A549 (cell line): ENCODE measurements at regions not wholly inside any gene's neighbourhood (a gene's known extent, or its start where the extent isn't known, plus 50 kb on each side); places are given as distances from the start of the nearest gene placed in this dataset.

Experiments used
- ATAC-seq, 2 experiments: fragments of 200-7000 bp in 1 of 2; fragments of >200 bp in 1 of 2; cut with Nextera tagmentation in 1 of 2; cut with Tn5 transposase in 1 of 2; 3 replicates each; pipeline versions ENCODE4 v1.8.0 to v1.9.1; 2018 to 2020; ENCODE audit warnings: mild to moderate bottlenecking in 1 of 2, moderate library complexity in 1 of 2
- CTCF ChIA-PET: fragments of 300-600 bp; sonication (Branson Sonifier 250); formaldehyde crosslinking; extraction: SDS; loops from one replicate; lab custom pipeline; 2021; ENCODE audit warnings: antibody characterized with exemption, inconsistent platforms; lab: Yijun Ruan, JAX
- POLR2A ChIA-PET: fragments of 350-600 bp; formaldehyde crosslinking; extraction: SDS; loops from one replicate; lab custom pipeline; 2021; ENCODE audit warnings: antibody characterized with exemption, inconsistent platforms; lab: Yijun Ruan, JAX
- DNase-seq, 2 experiments: peaks; one replicate each; pipeline versions ENCODE4 v3.0.0 to v3.0.0-alpha.2; 2011 to 2016; ENCODE audit warnings: low read depth in 1 of 2, low spot score in 1 of 2
- FAIRE-seq: peaks from 2 replicates; lab custom pipeline; 2011; peaks lifted over from hg19 to GRCh38; lab: Jason Lieb, UNC
- H3K27ac ChIP-seq, 2 experiments: fragments of >200 bp; sonication (Bioruptor Twin); formaldehyde crosslinking; 3 replicates each; pipeline ENCODE4 v1.5.1; 2016 to 2017
- H3K4me1 ChIP-seq: fragments of >200 bp; sonication (Bioruptor Twin); formaldehyde crosslinking; 3 replicates; pipeline ENCODE4 v1.6.1; 2016
- H3K4me2 ChIP-seq: fragments of >200 bp; sonication (Bioruptor Twin); formaldehyde crosslinking; 3 replicates; pipeline ENCODE4 v1.6.1; 2016
- H3K4me3 ChIP-seq: fragments of >200 bp; sonication (Bioruptor Twin); formaldehyde crosslinking; 3 replicates; pipeline ENCODE4 v1.5.1; 2016
- H3K9me3 ChIP-seq: fragments of >200 bp; sonication (Bioruptor Twin); formaldehyde crosslinking; 3 replicates; pipeline ENCODE4 v1.6.1; 2016
- ATOH8 ChIP-seq: fragments of 250-450 bp; sonication (Bioruptor Pico); IDR thresholded peaks from 2 replicates; pipeline ENCODE4 v1.5.0; 2020; ENCODE audit warnings: low read depth, mild to moderate bottlenecking, moderate library complexity
- BHLHE40 ChIP-seq: IDR thresholded peaks from 2 replicates; pipeline ENCODE4 v1.6.1; 2012; ENCODE audit warnings: low read depth, low read length, inconsistent platforms
- CBX2 ChIP-seq: fragments of 200-600 bp; sonication (generic); IDR thresholded peaks from 2 replicates; pipeline ENCODE4 v1.6.1; 2016; ENCODE audit warnings: low read depth, mild to moderate bottlenecking, borderline replicate concordance
- CBX8 ChIP-seq: fragments of 200-600 bp; sonication (generic); IDR thresholded peaks from 2 replicates; pipeline ENCODE4 v1.6.1; 2016
- CHD2 ChIP-seq: fragments of 150-350 bp; IDR thresholded peaks from 2 replicates; pipeline ENCODE4 v1.6.1; 2014; ENCODE audit warnings: low read length; ENCODE audit not compliant: partially characterized antibody
- E2F6 ChIP-seq: IDR thresholded peaks from 2 replicates; pipeline ENCODE4 v1.6.1; 2012; ENCODE audit warnings: low read depth, borderline replicate concordance
- EHF ChIP-seq: fragments of 250-450 bp; sonication (Bioruptor Pico); IDR thresholded peaks from 2 replicates; pipeline ENCODE4 v1.5.0; 2020; ENCODE audit warnings: mild to moderate bottlenecking
- FOSB ChIP-seq: fragments of 250-450 bp; sonication (Bioruptor Pico); IDR thresholded peaks from 2 replicates; pipeline ENCODE4 v1.5.0; 2020; ENCODE audit warnings: mild to moderate bottlenecking, moderate library complexity
- FOSL2 ChIP-seq, 2 experiments: fragments of 450-650 bp in 1 of 2; fragments of >200 bp in 1 of 2; sonication (Bioruptor Twin) in 1 of 2; formaldehyde crosslinking; IDR thresholded peaks; 2 replicates each; pipeline versions ENCODE4 v1.5.0 to v1.6.1; 2016 to 2020; ENCODE audit warnings: mild to moderate bottlenecking in 1 of 2, moderate library complexity in 1 of 2
- FOXS1 ChIP-seq: fragments of 250-450 bp; sonication (Bioruptor Pico); IDR thresholded peaks from 2 replicates; pipeline ENCODE4 v1.5.0; 2020; ENCODE audit warnings: mild to moderate bottlenecking, moderate library complexity
- HES2 ChIP-seq: fragments of >200 bp; sonication (Bioruptor Twin); formaldehyde crosslinking; IDR thresholded peaks from 2 replicates; pipeline ENCODE4 v1.6.1; 2016
- HOXB5 ChIP-seq: fragments of 250-450 bp; sonication (Bioruptor Pico); IDR thresholded peaks from 2 replicates; pipeline ENCODE4 v1.5.0; 2020; ENCODE audit warnings: mild to moderate bottlenecking, moderate library complexity
- KDM5A ChIP-seq: fragments of 200-600 bp; sonication (generic); IDR thresholded peaks from 2 replicates; pipeline ENCODE4 v1.6.1; 2016; ENCODE audit warnings: antibody characterized with exemption, mild to moderate bottlenecking
- MAX ChIP-seq: IDR thresholded peaks from 2 replicates; pipeline ENCODE4 v1.6.1; 2012
- MAZ ChIP-seq: fragments of 150-350 bp; IDR thresholded peaks from 2 replicates; pipeline ENCODE4 v1.6.1; 2014; ENCODE audit warnings: antibody characterized with exemption, low read depth, low read length, borderline replicate concordance
- NFE2L2 ChIP-seq: fragments of 150-350 bp; conservative IDR thresholded peaks from 2 replicates; pipeline ENCODE4 v1.6.1; 2014; ENCODE audit warnings: low read length
- NR3C1 ChIP-seq: fragments of >200 bp; sonication (Bioruptor Twin); formaldehyde crosslinking; IDR thresholded peaks from 3 replicates; pipeline ENCODE4 v1.6.1; 2017
- PBX3 ChIP-seq: IDR thresholded peaks from 2 replicates; pipeline ENCODE4 v1.6.1; 2012
- RAD21 ChIP-seq, 2 experiments: fragments of >200 bp in 1 of 2; sonication (Bioruptor Twin) in 1 of 2; formaldehyde crosslinking in 1 of 2; IDR thresholded peaks in 1 of 2; conservative IDR thresholded peaks in 1 of 2; 2 replicates in 1 of 2; 3 replicates in 1 of 2; pipeline ENCODE4 v1.6.1; 2012 to 2018; ENCODE audit warnings: inconsistent platforms in 1 of 2
- RARB ChIP-seq: fragments of 250-450 bp; sonication (Bioruptor Pico); IDR thresholded peaks from 2 replicates; pipeline ENCODE4 v1.8.0; 2021; ENCODE audit warnings: mild to moderate bottlenecking, moderate library complexity
- RCOR1 ChIP-seq: fragments of 150-350 bp; IDR thresholded peaks from 2 replicates; pipeline ENCODE4 v1.6.1; 2014; ENCODE audit warnings: antibody characterized with exemption, low read length, low read depth
- REST ChIP-seq: fragments of 200-600 bp; sonication (generic); IDR thresholded peaks from 2 replicates; pipeline ENCODE4 v1.6.1; 2016; ENCODE audit warnings: antibody characterized with exemption, mild to moderate bottlenecking, moderate library complexity
- SMC3 ChIP-seq: fragments of >200 bp; sonication (Bioruptor Twin); formaldehyde crosslinking; IDR thresholded peaks from 3 replicates; pipeline ENCODE4 v1.6.1; 2018; ENCODE audit warnings: inconsistent platforms
- SREBF2 ChIP-seq: fragments of 450-650 bp; IDR thresholded peaks from 2 replicates; pipeline ENCODE4 v1.6.1; 2014; ENCODE audit warnings: mild to moderate bottlenecking, moderate library complexity
- TFCP2L1 ChIP-seq: fragments of 250-450 bp; sonication (Bioruptor Pico); IDR thresholded peaks from 2 replicates; pipeline ENCODE4 v1.5.0; 2021; ENCODE audit warnings: mild to moderate bottlenecking
- ZFP36 ChIP-seq: fragments of 450-650 bp; IDR thresholded peaks from 2 replicates; pipeline ENCODE4 v1.6.1; 2014; ENCODE audit warnings: borderline replicate concordance; ENCODE audit not compliant: partially characterized antibody
- ZSCAN20 ChIP-seq: fragments of 250-450 bp; sonication (Bioruptor Pico); IDR thresholded peaks from 2 replicates; pipeline ENCODE4 v1.8.0; 2022; ENCODE audit warnings: mild to moderate bottlenecking, moderate library complexity
- WGBS: methylation state at CpG from one replicate; pipeline ENCODE4 v1.1.6; 2017; ENCODE audit errors: missing lambda C conversion rate; 5-methylcytosine and 5-hydroxymethylcytosine counted together

GRCh38 chr7:68158686-68159295 is 1162.2 kb downstream of the TYW1 start:
- ChIA-PET CTCF (no interaction called here), POLR2A (no interaction called here)
- no peak overlapping the region for H3K27ac ChIP-seq
- no peak overlapping the region for H3K4me3 ChIP-seq
- ATAC-seq (no peak), DNase-seq (no peak), FAIRE-seq (no peak)
- H3K4me1 ChIP-seq: no peaks in the 10 kb centered on the region
- WGBS: 3% methylated on average over 2 of the region's 2 CpGs
- no peak for TF ChIP-seq SREBF2
- TF ChIP-seq HES2: no peak
- no peak for TF ChIP-seq TFCP2L1
- no peak for TF ChIP-seq FOSL2 (IDR thresholded peaks at IDR 0.05)
- TF ChIP-seq FOSL2 (CRISPR knock-in tag; IDR thresholded peaks at IDR 0.05): no peak
- no peak for TF ChIP-seq FOSB (CRISPR knock-in tag)
- no peak for TF ChIP-seq RCOR1
- TF ChIP-seq SMC3: no peak
- TF ChIP-seq HOXB5 (CRISPR knock-in tag): no peak
- TF ChIP-seq BHLHE40: no peak
- no peak for TF ChIP-seq NR3C1
- TF ChIP-seq RAD21 (conservative IDR thresholded peaks at IDR 0.05 in 1 of 2, IDR thresholded peaks at IDR 0.05 in 1 of 2): no peak
- TF ChIP-seq E2F6: no peak
- no peak for TF ChIP-seq KDM5A
- no peak for TF ChIP-seq MAX
- TF ChIP-seq REST: no peak
- no peak for TF ChIP-seq EHF (CRISPR knock-in tag)
- no peak for TF ChIP-seq RARB (CRISPR knock-in tag)
- no peaks in the 10 kb centered on the region for H3K9me3 ChIP-seq
- H3K4me2 ChIP-seq: no peak overlapping the region

- no peak overlapping the region for H3K27ac ChIP-seq
- H3K4me1 ChIP-seq: no peaks in the 10 kb centered on the region
- H3K9me3 ChIP-seq: no peaks in the 10 kb centered on the region
- H3K4me2 ChIP-seq: no peak overlapping the region
- CTCF ChIA-PET: no interaction called here
- TF ChIP-seq ZFP36 (no peak), ZSCAN20 (CRISPR knock-in tag) (no peak), RARB (CRISPR knock-in tag) (no peak), PBX3 (no peak), RCOR1 (no peak), MAZ (no peak), CHD2 (no peak), CBX2 (no peak), CBX8 (no peak), FOXS1 (CRISPR knock-in tag) (no peak), ATOH8 (CRISPR knock-in tag) (no peak), NFE2L2 (no peak), FOSL2 (IDR thresholded peaks at IDR 0.05) (no peak), FOSL2 (CRISPR knock-in tag; IDR thresholded peaks at IDR 0.05) (no peak), KDM5A (no peak), SREBF2 (no peak), HES2 (no peak)
- TF ChIP-seq, all 56 proteins: peak for 0
- H3K4me3 ChIP-seq: no peak overlapping the region
- DNase-seq: no peak
- ATAC-seq: no peak
- 60% methylated on average over 8 of the region's 8 CpGs for WGBS
- POLR2A ChIA-PET: no interaction called here
- FAIRE-seq: no peak
Observed at GRCh38 chr7:68162712-68163111, 1166.1 kb downstream of the TYW1 start.
